ENCODE measurements at regions not wholly inside any gene's neighbourhood (a gene's known extent, or its start where the extent isn't known, plus 50 kb on each side); places are given as distances from the start of the nearest gene placed in this dataset.

- no peak for TF ChIP-seq CTCF (IDR thresholded peaks at IDR 0.05; ENCODE audit: insufficient read depth, low read depth, low read length, missing control alignments)
- DNase-seq (ENCODE audit: low read depth) = peak; percentile 99
- peak overlapping the region; percentile 38 for H3K4me3 ChIP-seq (ENCODE audit: low read depth, low read length)
Measured at GRCh38 chr2:213232649-213233437, 51.4 kb upstream of the SPAG16 start.

- DNase-seq (ENCODE audit: low read depth) = no peak
- TF ChIP-seq CTCF (IDR thresholded peaks at IDR 0.05; ENCODE audit: insufficient read depth, low read depth, low read length, missing control alignments) = no peak
- H3K4me3 ChIP-seq (ENCODE audit: low read depth, low read length) = peak overlapping the region; percentile 17
Measured at GRCh38 chr2:213233438-213234330, 50.6 kb upstream of the SPAG16 start.

Measured in GM12865 (cell line).